NCI-H128 (cell line): ENCODE measurements at regions not wholly inside any gene's neighbourhood (a gene's known extent, or its start where the extent isn't known, plus 50 kb on each side); places are given as distances from the start of the nearest gene placed in this dataset.

ENCODE experiments used
- DNase-seq: peaks from one replicate; lab custom pipeline; 2025; ENCODE audit not compliant: unreplicated experiment; lab: John Stamatoyannopoulos, UW

GRCh38 chr12:85352016-85352415 lies 72.0 kb downstream of the ALX1 start:
- no peak for DNase-seq

GRCh38 chr12:85356596-85357385 lies 76.8 kb downstream of the ALX1 start:
- no peak for DNase-seq

- DNase-seq = no peak
Measured at GRCh38 chr12:85357609-85358008, 77.6 kb downstream of the ALX1 start.

- DNase-seq = no peak
Measured at GRCh38 chr12:85358715-85359114, 78.7 kb downstream of the ALX1 start.

DNA sequence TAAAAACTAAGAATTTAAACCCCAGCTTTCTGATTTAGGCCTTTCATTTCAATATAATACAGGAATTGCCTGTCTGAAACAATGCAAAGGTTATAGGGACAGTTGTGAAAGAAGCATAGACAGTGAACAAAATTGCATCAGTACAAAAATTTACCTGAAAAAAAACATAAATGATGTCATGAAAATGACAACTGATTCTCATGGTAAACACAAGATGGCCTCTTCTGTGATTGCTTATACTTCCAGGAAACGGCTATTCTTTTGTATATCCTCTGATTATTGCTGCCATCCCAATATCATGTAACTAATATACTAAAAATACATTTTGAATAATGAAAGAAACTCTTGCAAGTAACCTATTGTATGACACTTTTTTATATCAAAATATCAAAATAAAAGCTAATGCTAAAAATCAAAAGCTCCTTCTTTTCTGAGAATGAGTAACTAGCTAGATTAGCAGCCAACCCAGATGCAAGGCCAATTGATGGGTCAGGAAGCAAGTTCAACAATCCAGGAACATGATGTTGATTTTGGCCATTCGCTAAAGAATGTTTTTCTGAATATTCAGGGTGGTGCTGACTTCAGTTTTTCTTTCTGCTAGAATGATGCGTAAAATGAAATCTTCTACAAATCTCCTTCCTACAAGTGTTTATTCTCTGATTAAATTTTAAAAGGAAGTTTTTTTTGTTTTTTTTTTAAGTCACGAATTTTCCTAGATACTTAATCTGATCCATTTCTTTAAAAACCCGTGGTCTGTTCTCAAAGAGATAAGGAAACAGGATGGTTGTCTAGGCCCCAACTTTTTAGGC lies 83.6 kb downstream of the ALX1 start:
- no peak for DNase-seq

DNA sequence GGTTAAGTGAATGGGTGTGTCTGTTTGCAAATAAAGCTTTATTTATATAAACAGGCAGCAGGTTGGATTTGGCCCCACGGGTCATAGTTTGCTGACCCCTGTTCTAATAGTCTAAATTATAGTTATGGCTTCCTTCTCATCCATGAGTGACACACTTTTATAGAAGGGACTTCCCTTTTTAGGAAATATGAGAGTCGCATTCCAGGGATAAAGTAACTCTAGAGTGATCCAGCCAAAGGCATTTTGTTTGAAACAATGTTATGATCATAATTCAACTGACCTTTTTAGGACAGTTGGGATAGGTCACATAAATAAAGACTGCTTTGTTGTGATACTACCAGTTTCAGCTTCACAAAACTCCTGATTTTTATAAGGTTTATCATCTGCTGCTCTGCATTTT lies 87.9 kb downstream of the ALX1 start:
- DNase-seq = no peak

GRCh38 chr12:85369365-85370154 lies 89.5 kb downstream of the ALX1 start:
- no peak for DNase-seq

- DNase-seq = no peak
Measured at GRCh38 chr12:85373045-85373444, 93.0 kb downstream of the ALX1 start.

- no peak for DNase-seq
Measured at GRCh38 chr12:85374981-85375380, 95.0 kb downstream of the ALX1 start.

GRCh38 chr12:85385406-85385805 lies 105.4 kb downstream of the ALX1 start:
- DNase-seq = no peak

DNA sequence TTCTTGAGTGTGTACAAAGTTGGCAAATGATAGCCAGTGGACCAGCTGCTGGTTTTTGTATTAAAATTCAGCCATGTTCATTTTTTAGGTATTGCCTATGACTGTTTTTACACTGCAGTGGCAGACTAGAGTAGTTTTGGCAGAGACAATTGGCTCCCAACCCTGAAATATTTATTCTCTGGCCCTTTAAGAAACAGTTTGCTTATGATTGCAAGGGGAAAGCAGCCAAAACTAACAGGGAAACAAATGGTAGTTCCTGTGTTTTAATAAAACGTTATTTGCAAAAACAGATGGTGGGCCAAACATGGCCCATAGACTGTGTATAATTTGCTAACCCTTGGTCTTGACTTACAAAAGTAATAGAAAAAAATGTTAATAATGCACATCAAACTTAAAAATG lies 110.2 kb downstream of the ALX1 start:
- DNase-seq = no peak

GRCh38 chr12:85392508-85392907 lies 112.5 kb downstream of the ALX1 start:
- no peak for DNase-seq

DNA sequence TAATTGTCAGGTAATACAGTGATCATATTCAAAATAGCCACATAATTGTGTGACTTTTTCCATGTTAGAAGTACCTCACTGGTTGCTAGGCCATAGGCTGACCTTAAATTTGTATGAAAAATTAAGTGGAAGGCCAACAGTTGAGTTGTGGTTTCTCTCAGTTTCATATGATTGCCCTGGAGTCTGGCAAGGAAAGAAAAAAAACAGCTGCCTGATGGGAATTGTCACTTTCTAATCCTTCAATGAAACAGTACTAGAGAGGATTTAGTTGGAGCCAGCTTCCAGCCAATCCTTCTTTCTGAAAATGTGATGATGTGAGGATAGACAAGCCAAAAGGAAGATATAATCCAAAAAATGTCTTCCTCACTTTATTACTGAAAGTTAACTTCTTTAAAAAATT lies 113.6 kb downstream of the ALX1 start:
- DNase-seq = no peak

DNA sequence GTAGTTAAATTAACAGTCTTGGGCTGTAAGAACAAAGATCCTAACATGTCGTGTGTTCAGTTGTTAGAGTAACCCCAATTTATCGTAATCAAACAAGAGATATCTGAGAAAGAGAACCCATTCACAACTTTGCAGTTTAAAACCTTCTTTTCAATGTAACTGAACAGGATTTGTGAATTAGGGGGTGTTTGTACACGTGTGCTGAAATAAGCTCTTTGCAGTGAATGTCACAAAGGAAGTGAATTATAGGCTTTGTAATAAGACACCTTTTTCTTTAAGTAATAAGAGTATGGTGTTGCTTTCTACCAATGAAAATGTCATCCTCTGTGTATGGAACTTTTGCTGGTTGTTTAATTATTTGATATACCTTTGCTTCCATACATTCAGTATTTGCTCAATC lies 114.0 kb downstream of the ALX1 start:
- no peak for DNase-seq

DNA sequence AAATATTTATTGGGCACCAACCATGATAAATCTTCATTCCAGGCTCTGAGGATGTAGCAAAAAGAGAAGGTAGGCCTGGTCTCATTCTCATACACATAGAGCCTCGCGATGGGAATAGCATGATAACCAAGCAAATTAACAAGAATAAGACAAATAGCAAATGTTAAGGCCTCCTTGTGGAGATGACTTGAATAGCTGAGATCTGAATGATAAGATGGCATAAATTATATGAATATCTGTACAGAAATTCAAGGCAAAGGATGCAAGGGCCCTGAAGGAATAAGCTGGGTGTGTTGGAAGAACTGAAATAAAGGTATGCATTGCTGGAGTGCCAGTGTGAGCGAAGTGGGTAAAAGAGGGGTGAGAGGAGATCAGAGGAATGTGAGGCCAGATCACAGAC lies 114.8 kb downstream of the ALX1 start:
- DNase-seq = no peak

DNA sequence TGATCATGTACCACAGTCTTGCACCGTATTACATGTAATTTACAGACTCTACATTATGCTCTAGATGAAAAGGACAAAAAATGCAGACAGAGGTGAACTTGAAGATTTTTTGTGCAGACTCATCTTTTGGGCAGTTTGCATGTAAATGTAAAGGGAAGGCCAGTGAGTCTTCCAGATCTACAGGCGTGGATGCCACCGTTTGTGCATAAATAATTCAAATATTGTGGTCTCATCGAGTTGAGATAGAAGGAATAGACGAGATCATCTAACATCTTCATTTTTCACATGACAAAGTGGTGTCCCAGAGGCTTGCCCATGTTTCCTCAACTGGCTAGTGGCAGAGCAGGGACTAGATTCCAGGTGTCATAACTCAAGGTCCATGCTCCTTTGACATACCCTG lies 125.2 kb downstream of the ALX1 start:
- DNase-seq = no peak

GRCh38 chr12:85405781-85406522 lies 125.9 kb downstream of the ALX1 start:
- DNase-seq = no peak

DNA sequence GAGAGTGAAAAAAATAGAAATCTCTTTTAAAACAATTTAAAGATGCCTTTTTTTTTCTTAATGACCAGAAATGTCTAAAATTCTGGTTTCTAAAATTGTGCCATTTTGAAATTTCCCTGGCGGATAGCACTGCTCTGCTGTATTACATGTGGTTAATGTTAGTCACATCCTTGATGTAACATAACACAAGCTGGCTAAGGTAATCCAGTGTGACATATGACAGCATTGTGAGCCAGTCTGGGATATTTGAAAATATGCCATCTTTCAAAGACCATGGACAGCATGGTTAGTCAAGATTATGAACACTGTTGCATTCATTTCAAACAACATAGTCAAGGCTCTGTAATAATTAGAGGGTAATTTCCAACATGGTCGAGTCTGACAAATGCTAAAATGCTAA lies 133.2 kb downstream of the ALX1 start:
- no peak for DNase-seq

DNA sequence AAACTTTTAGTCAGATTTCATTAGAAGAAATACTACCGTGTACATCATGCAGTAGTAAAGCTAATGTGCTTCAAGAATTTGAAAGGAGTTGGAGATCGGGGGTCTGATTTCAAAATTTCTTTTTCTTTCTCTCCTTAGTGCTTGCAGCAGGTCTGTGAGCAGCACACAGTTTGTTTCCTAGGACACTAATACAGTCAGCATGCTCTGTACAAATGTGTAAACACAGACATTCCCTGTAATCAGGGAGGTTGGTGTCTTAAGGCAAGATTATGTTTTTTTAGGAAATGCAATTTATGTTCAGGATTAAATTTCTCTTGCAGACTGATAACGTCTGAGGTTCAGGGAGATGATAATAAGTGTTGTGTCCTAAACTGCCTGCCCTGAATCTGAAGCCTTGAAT lies 142.7 kb downstream of the ALX1 start:
- DNase-seq = no peak

DNA sequence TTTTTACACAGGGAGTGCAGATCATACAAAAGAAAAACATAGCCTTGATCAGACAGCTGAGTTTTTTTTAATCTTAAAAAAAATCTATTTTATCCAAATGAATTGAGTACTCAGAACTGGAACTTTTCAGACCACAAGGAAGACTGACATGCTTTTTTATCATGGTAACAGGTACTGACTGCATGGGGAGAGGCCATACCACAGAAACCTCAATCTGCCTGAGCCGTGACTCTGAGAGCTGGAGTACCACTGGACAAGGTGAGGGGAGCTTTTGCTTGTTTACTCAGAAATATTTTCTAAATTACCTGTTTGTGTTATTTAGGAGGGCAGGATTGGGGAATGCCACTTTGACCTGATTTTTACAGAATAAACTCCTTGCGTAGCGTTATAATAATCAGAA lies 143.9 kb downstream of the ALX1 start:
- no peak for DNase-seq
